OCI-LY7 (cell line): ENCODE measurements at regions not wholly inside any gene's neighbourhood (a gene's known extent, or its start where the extent isn't known, plus 50 kb on each side); places are given as distances from the start of the nearest gene placed in this dataset.

Experiments
- EZH2phosphoT487 ChIP-seq: fragments of 200-600 bp; sonication (generic); IDR thresholded peaks from 2 replicates; pipeline ENCODE4 v1.6.1; 2018; ENCODE audit warnings: low read depth, borderline replicate concordance, mild to moderate bottlenecking, mixed run types, antibody characterized with exemption, low read length, moderate library complexity, mixed read lengths
- TF ChIP-seq, protein P1 (sequence below): fragments of 200-600 bp; sonication (generic); conservative IDR thresholded peaks from 2 replicates; pipeline ENCODE4 v1.5.1; 2014; ENCODE audit warnings: mild to moderate bottlenecking, antibody characterized with exemption, low read length, moderate library complexity, mixed read lengths

DNA sequence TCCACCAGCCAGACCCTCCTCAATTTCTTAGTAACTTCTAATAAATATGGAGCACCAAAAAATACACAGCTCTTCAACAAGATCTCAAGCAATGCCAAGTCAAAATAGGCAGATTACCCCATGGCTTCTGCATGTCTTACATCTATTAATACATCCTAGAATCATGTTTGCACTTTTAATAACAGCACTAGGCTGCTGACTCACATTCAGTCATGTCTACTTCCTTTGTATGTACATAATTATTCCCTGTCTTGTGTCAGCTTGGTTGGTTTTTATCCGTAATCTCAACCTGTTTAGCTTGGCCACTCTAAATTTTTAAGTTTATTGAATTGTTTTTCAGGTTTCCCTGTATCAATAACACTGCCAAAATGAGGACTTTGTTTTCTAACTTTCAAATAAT, 420.1 kb upstream of the ACVR2A start:
- TF ChIP-seq, protein P1, sequence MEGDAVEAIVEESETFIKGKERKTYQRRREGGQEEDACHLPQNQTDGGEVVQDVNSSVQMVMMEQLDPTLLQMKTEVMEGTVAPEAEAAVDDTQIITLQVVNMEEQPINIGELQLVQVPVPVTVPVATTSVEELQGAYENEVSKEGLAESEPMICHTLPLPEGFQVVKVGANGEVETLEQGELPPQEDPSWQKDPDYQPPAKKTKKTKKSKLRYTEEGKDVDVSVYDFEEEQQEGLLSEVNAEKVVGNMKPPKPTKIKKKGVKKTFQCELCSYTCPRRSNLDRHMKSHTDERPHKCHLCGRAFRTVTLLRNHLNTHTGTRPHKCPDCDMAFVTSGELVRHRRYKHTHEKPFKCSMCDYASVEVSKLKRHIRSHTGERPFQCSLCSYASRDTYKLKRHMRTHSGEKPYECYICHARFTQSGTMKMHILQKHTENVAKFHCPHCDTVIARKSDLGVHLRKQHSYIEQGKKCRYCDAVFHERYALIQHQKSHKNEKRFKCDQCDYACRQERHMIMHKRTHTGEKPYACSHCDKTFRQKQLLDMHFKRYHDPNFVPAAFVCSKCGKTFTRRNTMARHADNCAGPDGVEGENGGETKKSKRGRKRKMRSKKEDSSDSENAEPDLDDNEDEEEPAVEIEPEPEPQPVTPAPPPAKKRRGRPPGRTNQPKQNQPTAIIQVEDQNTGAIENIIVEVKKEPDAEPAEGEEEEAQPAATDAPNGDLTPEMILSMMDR = no peak
- no peak for TF ChIP-seq EZH2phosphoT487
